HepG2 (cell line): ENCODE measurements at regions not wholly inside any gene's neighbourhood (a gene's known extent, or its start where the extent isn't known, plus 50 kb on each side); places are given as distances from the start of the nearest gene placed in this dataset.

Experiments
- ATAC-seq: fragments of 200-7000 bp; cut with Tn5 transposase; 3 replicates; pipeline ENCODE4 v1.9.1; 2020; ENCODE audit warnings: mild to moderate bottlenecking, moderate library complexity
- BruUV-seq: library from RNA; stranded (reverse); fragments of 400-500 nt; replicated peaks from 2 replicates; lab custom pipeline; 2021; lab: Mats Ljungman, UMichigan
- CTCF ChIA-PET: fragments of 300-600 bp; formaldehyde crosslinking; extraction: SDS; loops from one replicate; lab custom pipeline; 2021; ENCODE audit warnings: low total read pairs, inconsistent platforms, low intra/inter-chr PET ratio; lab: Yijun Ruan, JAX
- POLR2A ChIA-PET: fragments of 350-600 bp; sonication (Branson Sonifier 250); formaldehyde crosslinking; loops from one replicate; lab custom pipeline; 2020; ENCODE audit warnings: antibody characterized with exemption, inconsistent platforms; lab: Yijun Ruan, JAX
- DNase-seq: peaks from one replicate; pipeline ENCODE4 v3.0.0-alpha.2; 2015; ENCODE audit warnings: low spot score
- FAIRE-seq: peaks from 3 replicates; lab custom pipeline; 2011; peaks lifted over from hg19 to GRCh38; lab: Jason Lieb, UNC
- H2AFZ ChIP-seq: one replicate; pipeline ENCODE4 v1.6.1; 2011; ENCODE audit warnings: low read length, inconsistent platforms
- H3K27ac ChIP-seq: fragments of 300-600 bp; 3 replicates; pipeline ENCODE4 v1.8.0; 2011; ENCODE audit warnings: mixed run types, mild to moderate bottlenecking, mixed read lengths, low read length, inconsistent platforms; ENCODE audit not compliant: insufficient read depth; ENCODE audit errors: extremely low read length
- H3K27me3 ChIP-seq, 2 experiments: fragments of 200-600 bp in 1 of 2; 2 replicates in 1 of 2; 3 replicates in 1 of 2; pipeline versions ENCODE4 v1.6.0 to v1.8.0; 2011; ENCODE audit warnings: low read length in 2 of 2, mild to moderate bottlenecking in 2 of 2, moderate library complexity in 2 of 2, inconsistent platforms in 1 of 2; ENCODE audit not compliant: insufficient read depth in 2 of 2, control insufficient read depth in 1 of 2
- H3K36me3 ChIP-seq, 2 experiments: fragments of 200-600 bp in 1 of 2; replicated peaks in 1 of 2; 2 replicates in 1 of 2; 3 replicates in 1 of 2; pipeline versions ENCODE4 v1.5.1 to v1.8.0; 2011; ENCODE audit warnings: low read length in 2 of 2, inconsistent platforms in 1 of 2; ENCODE audit not compliant: insufficient read depth in 2 of 2, control insufficient read depth in 1 of 2
- H3K4me1 ChIP-seq: 2 replicates; pipeline ENCODE4 v1.5.1; 2012; ENCODE audit warnings: low read length, inconsistent platforms; ENCODE audit not compliant: insufficient read depth
- H3K4me2 ChIP-seq: 2 replicates; pipeline ENCODE4 v1.6.0; 2011; ENCODE audit warnings: low read depth, low read length, inconsistent platforms
- H3K4me3 ChIP-seq, 3 experiments: fragments of 200-600 bp in 1 of 3; sonication (generic), shearing (Covaris generic) in 1 of 3; replicated peaks in 1 of 3; 2 replicates each; pipeline ENCODE4 v1.5.1; 2011 to 2016; ENCODE audit warnings: low read length in 3 of 3, inconsistent platforms in 2 of 3, low read depth in 2 of 3, mild to moderate bottlenecking in 2 of 3, control low read depth in 1 of 3, mixed read lengths in 1 of 3; ENCODE audit not compliant: insufficient read depth in 1 of 3
- H3K79me2 ChIP-seq: one replicate; pipeline ENCODE4 v1.6.1; 2011; ENCODE audit warnings: low read length, inconsistent platforms; ENCODE audit not compliant: insufficient read depth
- H3K9ac ChIP-seq: 2 replicates; pipeline ENCODE4 v1.6.0; 2011; ENCODE audit warnings: mild to moderate bottlenecking, low read depth, low read length, inconsistent platforms; ENCODE audit not compliant: insufficient read depth
- H3K9me3 ChIP-seq: 2 replicates; pipeline ENCODE4 v1.5.1; 2012; ENCODE audit warnings: mild to moderate bottlenecking, low read length
- H4K20me1 ChIP-seq: 2 replicates; pipeline ENCODE4 v1.6.0; 2011; ENCODE audit warnings: inconsistent platforms, mild to moderate bottlenecking, low read length, moderate library complexity; ENCODE audit not compliant: insufficient read depth
- ADNP ChIP-seq: sonication (generic); formaldehyde crosslinking; IDR thresholded peaks from 2 replicates; pipeline ENCODE4 v1.4.0; 2020; ENCODE audit warnings: missing genetic modification reagents
- EHMT2 ChIP-seq: fragments of 200-600 bp; sonication (generic); IDR thresholded peaks from 2 replicates; pipeline ENCODE4 v1.7.0; 2017; ENCODE audit warnings: antibody characterized with exemption, low read depth, low read length, borderline replicate concordance
- ERF ChIP-seq: IDR thresholded peaks from 2 replicates; pipeline ENCODE4 v1.6.1; 2018; ENCODE audit warnings: missing biosample characterization, missing genetic modification reagents
- HNRNPUL1 ChIP-seq: fragments of 200-400 bp; formaldehyde crosslinking; IDR thresholded peaks from 2 replicates; pipeline ENCODE4 v1.6.1; 2017; ENCODE audit warnings: low read depth, mild to moderate bottlenecking, low read length, moderate library complexity
- MIER2 ChIP-seq: IDR thresholded peaks from 2 replicates; pipeline ENCODE4 v1.6.1; 2016; ENCODE audit warnings: missing biosample characterization, missing genetic modification reagents
- NCOA5 ChIP-seq: sonication (generic); formaldehyde crosslinking; IDR thresholded peaks from 2 replicates; pipeline ENCODE4 v1.4.0; 2020; ENCODE audit warnings: missing genetic modification reagents
- NR3C1 ChIP-seq: sonication (generic); formaldehyde crosslinking; IDR thresholded peaks from 2 replicates; pipeline ENCODE4 v1.4.0; 2020; ENCODE audit warnings: missing genetic modification reagents
- SP4 ChIP-seq: sonication (generic); formaldehyde crosslinking; IDR thresholded peaks from 2 replicates; pipeline ENCODE4 v1.8.1; 2023; ENCODE audit warnings: mild to moderate bottlenecking, missing genetic modification reagents
- ZNF639 ChIP-seq: conservative IDR thresholded peaks from 2 replicates; pipeline ENCODE4 v1.6.1; 2018; ENCODE audit warnings: missing genetic modification reagents
- WGBS: methylation state at CpG from one replicate; pipeline ENCODE4 v1.1.6; 2017; ENCODE audit warnings: low lambda C conversion rate; 5-methylcytosine and 5-hydroxymethylcytosine counted together
- in situ Hi-C: cut with HindIII; loops from 2 replicates; pipeline ENCODE4 v1.10.0; 2017; ENCODE audit warnings: low pct_unique_long_range_greater_than_20kb; ENCODE audit not compliant: extremely low pct_ligation_motif_present
- intact Hi-C: fragments of 100-400 bp; cut with micrococcal nuclease; formaldehyde crosslinking; loops from one replicate; pipeline ENCODE4 v1.10.0; 2022; ENCODE audit not compliant: unreplicated experiment
- TF ChIP-seq, protein P1 (sequence below): sonication (generic); formaldehyde crosslinking; IDR thresholded peaks from 2 replicates; pipeline ENCODE4 v1.8.0; 2022; ENCODE audit warnings: mild to moderate bottlenecking, missing genetic modification reagents; ENCODE audit not compliant: insufficient replicate concordance
- TF ChIP-seq, protein P2 (sequence below): sonication (generic); formaldehyde crosslinking; IDR thresholded peaks from 2 replicates; pipeline ENCODE4 v1.5.0; 2020; ENCODE audit warnings: mild to moderate bottlenecking, missing genetic modification reagents
- TF ChIP-seq, protein P3 (sequence below): sonication (generic); formaldehyde crosslinking; IDR thresholded peaks from 2 replicates; pipeline ENCODE4 v1.4.0; 2020; ENCODE audit warnings: missing genetic modification reagents, borderline replicate concordance

- TF ChIP-seq ADNP (CRISPR knock-in tag): no peak
- no peak for TF ChIP-seq HNRNPUL1
- no peak for TF ChIP-seq ZNF639
Measured at GRCh38 chr17:71764505-71764904, 356.3 kb upstream of the SOX9 start (continued).

- no peaks in the 10 kb centered on the region for H3K27me3 ChIP-seq
- no peak overlapping the region for H3K4me2 ChIP-seq
- BruUV-seq: no TSS peak
- intact Hi-C loops: no loop called here
- 45% methylated on average over 2 of the region's 2 CpGs for WGBS
- FAIRE-seq: no peak
- no peak overlapping the region for H2AFZ ChIP-seq
- TF ChIP-seq EHMT2: no peak
- no peak for TF ChIP-seq NR3C1 (CRISPR knock-in tag)
- TF ChIP-seq ERF (CRISPR knock-in tag): no peak
- TF ChIP-seq, protein P1, sequence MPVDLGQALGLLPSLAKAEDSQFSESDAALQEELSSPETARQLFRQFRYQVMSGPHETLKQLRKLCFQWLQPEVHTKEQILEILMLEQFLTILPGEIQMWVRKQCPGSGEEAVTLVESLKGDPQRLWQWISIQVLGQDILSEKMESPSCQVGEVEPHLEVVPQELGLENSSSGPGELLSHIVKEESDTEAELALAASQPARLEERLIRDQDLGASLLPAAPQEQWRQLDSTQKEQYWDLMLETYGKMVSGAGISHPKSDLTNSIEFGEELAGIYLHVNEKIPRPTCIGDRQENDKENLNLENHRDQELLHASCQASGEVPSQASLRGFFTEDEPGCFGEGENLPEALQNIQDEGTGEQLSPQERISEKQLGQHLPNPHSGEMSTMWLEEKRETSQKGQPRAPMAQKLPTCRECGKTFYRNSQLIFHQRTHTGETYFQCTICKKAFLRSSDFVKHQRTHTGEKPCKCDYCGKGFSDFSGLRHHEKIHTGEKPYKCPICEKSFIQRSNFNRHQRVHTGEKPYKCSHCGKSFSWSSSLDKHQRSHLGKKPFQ: no peak
- TF ChIP-seq, protein P2, sequence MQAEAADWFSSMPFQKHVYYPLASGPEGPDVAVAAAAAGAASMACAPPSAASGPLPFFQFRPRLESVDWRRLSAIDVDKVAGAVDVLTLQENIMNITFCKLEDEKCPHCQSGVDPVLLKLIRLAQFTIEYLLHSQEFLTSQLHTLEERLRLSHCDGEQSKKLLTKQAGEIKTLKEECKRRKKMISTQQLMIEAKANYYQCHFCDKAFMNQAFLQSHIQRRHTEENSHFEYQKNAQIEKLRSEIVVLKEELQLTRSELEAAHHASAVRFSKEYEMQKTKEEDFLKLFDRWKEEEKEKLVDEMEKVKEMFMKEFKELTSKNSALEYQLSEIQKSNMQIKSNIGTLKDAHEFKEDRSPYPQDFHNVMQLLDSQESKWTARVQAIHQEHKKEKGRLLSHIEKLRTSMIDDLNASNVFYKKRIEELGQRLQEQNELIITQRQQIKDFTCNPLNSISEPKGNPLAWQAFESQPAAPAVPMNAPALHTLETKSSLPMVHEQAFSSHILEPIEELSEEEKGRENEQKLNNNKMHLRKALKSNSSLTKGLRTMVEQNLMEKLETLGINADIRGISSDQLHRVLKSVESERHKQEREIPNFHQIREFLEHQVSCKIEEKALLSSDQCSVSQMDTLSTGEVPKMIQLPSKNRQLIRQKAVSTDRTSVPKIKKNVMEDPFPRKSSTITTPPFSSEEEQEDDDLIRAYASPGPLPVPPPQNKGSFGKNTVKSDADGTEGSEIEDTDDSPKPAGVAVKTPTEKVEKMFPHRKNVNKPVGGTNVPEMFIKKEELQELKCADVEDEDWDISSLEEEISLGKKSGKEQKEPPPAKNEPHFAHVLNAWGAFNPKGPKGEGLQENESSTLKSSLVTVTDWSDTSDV (CRISPR knock-in tag): no peak
- no peak for TF ChIP-seq NCOA5 (CRISPR knock-in tag)
- TF ChIP-seq, protein P3, sequence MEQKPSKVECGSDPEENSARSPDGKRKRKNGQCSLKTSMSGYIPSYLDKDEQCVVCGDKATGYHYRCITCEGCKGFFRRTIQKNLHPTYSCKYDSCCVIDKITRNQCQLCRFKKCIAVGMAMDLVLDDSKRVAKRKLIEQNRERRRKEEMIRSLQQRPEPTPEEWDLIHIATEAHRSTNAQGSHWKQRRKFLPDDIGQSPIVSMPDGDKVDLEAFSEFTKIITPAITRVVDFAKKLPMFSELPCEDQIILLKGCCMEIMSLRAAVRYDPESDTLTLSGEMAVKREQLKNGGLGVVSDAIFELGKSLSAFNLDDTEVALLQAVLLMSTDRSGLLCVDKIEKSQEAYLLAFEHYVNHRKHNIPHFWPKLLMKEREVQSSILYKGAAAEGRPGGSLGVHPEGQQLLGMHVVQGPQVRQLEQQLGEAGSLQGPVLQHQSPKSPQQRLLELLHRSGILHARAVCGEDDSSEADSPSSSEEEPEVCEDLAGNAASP (CRISPR knock-in tag): no peak
- TF ChIP-seq MIER2 (CRISPR knock-in tag): no peak
- no peak for TF ChIP-seq SP4 (CRISPR knock-in tag)
- TF ChIP-seq, all 625 proteins: peak for 0
- Histone ChIP-seq H3K79me2 (no peaks in the 10 kb centered on the region), H3K36me3 (no peaks in the 10 kb centered on the region), H3K4me3 (no peak overlapping the region), H3K4me1 (peaks cover 4% of the 10 kb centered on the region; the same call in 1 of the 2 replicates), H4K20me1 (no peaks in the 10 kb centered on the region), H3K27ac (no peak overlapping the region), H3K9ac (no peak overlapping the region), H3K9me3 (no peaks in the 10 kb centered on the region)
- ATAC-seq (no peak), DNase-seq (no peak)
- in situ Hi-C loops: loop anchor here (25.0 kb wide), 1 partner anchor 772 kb away; no protein-coding TSS in a partner anchor
- ChIA-PET POLR2A (no interaction called here), CTCF (no interaction called here)
Measured at GRCh38 chr17:71765437-71765836, 355.4 kb upstream of the SOX9 start.
